Activated naive CD4-positive, alpha-beta T cell treated with anti-CD3 and anti-CD28 coated beads, Interleukin-2, amount 50 U/mL, for 24 hours (primary cell): ENCODE measurements at regions not wholly inside any gene's neighbourhood (a gene's known extent, or its start where the extent isn't known, plus 50 kb on each side); places are given as distances from the start of the nearest gene placed in this dataset.
"Not testable (repeated sequence)": the region's sequence is repeated elsewhere in the genome, so short reads cannot be mapped to it uniquely, and the experiment has no call there.

Source experiments
- H3K27ac Mint-ChIP-seq: one replicate; pipeline ENCODE4 v1.8.0; 2021; ENCODE audit warnings: mild to moderate bottlenecking, mixed read lengths
- H3K27me3 Mint-ChIP-seq: one replicate; pipeline ENCODE4 v1.8.0; 2021; ENCODE audit warnings: mixed read lengths
- H3K36me3 Mint-ChIP-seq: one replicate; pipeline ENCODE4 v1.8.0; 2021; ENCODE audit warnings: mixed read lengths
- H3K4me1 Mint-ChIP-seq: one replicate; pipeline ENCODE4 v1.8.0; 2021; ENCODE audit warnings: mixed read lengths
- H3K4me3 Mint-ChIP-seq: one replicate; pipeline ENCODE4 v1.8.0; 2021; ENCODE audit warnings: mild to moderate bottlenecking, mixed read lengths
- H3K9me3 Mint-ChIP-seq: one replicate; pipeline ENCODE4 v1.8.0; 2021; ENCODE audit warnings: mixed read lengths

DNA sequence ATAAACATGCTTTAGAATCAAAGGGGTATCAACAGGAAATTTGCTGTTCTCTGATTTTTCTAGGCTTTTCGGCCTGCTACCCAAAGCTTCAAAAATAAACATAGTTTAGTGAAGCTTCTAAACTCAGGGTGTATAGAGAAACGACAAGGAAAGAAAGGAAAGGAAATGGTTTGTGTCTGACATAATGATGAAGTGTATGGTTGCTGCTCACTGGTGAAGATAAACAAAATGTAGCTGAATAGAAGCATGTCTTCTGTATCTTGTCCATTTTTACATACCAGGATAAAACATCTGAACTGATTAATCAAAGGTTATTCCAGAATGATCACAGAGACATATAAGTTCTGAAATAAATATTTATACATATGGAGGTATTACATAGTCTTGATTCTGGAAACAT, 1324.6 kb upstream of the NRXN1 start:
- no peak overlapping the region for H3K4me3 Mint-ChIP-seq
- H3K27ac Mint-ChIP-seq: no peak overlapping the region
- no peaks in the 10 kb centered on the region for H3K27me3 Mint-ChIP-seq
- no peaks in the 10 kb centered on the region for H3K36me3 Mint-ChIP-seq
- H3K9me3 Mint-ChIP-seq: peaks cover 9% of the 10 kb centered on the region
- H3K4me1 Mint-ChIP-seq: no peaks in the 10 kb centered on the region

GRCh38 chr2:52347292-52347691, 1315.4 kb upstream of the NRXN1 start:
- H3K9me3 Mint-ChIP-seq: no peaks in the 10 kb centered on the region
- H3K4me1 Mint-ChIP-seq: no peaks in the 10 kb centered on the region
- H3K27me3 Mint-ChIP-seq: no peaks in the 10 kb centered on the region

GRCh38 chr2:52345676-52346075, 1313.7 kb upstream of the NRXN1 start:
- Mint-ChIP-seq H3K27me3 (no peaks in the 10 kb centered on the region), H3K9me3 (peaks cover 3% of the 10 kb centered on the region), H3K36me3 (no peaks in the 10 kb centered on the region), H3K4me3 (no peak overlapping the region), H3K27ac (no peak overlapping the region), H3K4me1 (no peaks in the 10 kb centered on the region)

More at GRCh38 chr2:52347292-52347691, 1315.4 kb upstream of the NRXN1 start:
- Mint-ChIP-seq H3K27ac (no peak overlapping the region), H3K36me3 (no peaks in the 10 kb centered on the region), H3K4me3 (no peak overlapping the region)

DNA sequence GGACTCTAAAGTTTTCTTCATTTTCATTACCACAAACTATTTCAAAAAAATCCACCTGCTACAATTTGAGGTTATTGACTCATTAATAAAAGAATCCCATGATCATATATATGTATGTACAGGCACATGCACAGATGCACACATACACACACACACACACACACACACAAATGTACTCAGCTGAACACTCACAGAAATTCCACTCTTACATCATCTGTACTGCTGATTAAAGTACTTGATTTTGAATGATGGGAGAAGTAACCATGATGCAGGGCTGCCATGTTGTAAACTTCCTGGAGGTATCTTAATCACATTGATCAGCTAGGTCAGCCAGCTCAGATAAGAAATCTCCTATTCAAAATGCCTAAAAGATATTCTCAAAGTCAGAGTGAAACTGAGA, 1313.2 kb upstream of the NRXN1 start:
- H3K9me3 Mint-ChIP-seq: peaks cover 4% of the 10 kb centered on the region
- H3K36me3 Mint-ChIP-seq: no peaks in the 10 kb centered on the region
- no peak overlapping the region for H3K27ac Mint-ChIP-seq
- no peaks in the 10 kb centered on the region for H3K4me1 Mint-ChIP-seq
- H3K4me3 Mint-ChIP-seq: no peak overlapping the region
- H3K27me3 Mint-ChIP-seq: no peaks in the 10 kb centered on the region

DNA sequence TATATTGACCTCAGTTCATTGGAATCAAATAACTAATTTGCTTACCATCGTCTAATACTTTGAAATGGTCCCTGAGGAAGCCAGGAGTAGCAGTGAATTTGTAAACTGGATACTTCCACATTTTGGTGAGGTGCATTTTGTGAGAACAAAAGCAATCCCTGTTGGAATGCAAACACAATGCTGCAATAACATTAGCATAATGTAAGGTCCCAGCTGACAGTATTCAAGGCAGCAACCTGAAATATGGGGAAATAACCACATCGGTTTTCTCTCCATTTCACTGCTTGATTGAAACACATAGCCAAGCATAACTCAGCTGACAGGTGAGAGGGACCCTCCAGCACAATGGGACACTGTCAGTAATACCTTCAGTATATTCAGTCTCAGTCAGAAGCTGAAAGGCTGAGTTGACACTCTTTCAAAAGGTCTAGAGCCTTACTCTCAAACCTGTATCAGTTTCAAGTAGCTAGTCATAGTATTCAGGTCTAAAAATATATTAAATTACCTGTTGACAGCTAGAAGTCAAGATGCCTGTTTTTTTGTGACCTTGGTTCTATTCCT, 1311.9 kb upstream of the NRXN1 start:
- no peak overlapping the region for H3K4me3 Mint-ChIP-seq
- H3K27me3 Mint-ChIP-seq: no peaks in the 10 kb centered on the region
- peaks cover 4% of the 10 kb centered on the region for H3K9me3 Mint-ChIP-seq
- no peak overlapping the region for H3K27ac Mint-ChIP-seq
- H3K36me3 Mint-ChIP-seq: no peaks in the 10 kb centered on the region
- no peaks in the 10 kb centered on the region for H3K4me1 Mint-ChIP-seq

DNA sequence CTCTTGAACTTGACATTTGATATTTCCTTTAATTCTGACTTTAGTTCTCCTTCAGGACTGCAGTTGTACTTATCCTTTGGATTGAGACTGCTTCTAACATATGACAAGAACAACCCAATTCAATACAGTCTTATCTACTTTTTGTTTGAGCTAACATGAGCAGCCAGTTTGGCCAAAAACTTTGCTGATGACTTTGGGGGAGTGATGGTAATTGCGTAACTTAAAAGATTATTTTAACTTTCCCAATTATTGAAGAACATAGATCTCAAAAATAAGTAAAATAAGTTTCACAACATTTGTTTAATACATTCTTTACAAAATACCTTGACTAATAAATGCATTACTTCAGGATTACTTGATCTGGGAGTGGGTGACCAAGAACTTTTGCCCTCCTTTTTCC, 1311.1 kb upstream of the NRXN1 start:
- no peaks in the 10 kb centered on the region for H3K27me3 Mint-ChIP-seq
- no peaks in the 10 kb centered on the region for H3K4me1 Mint-ChIP-seq
- H3K27ac Mint-ChIP-seq: no peak overlapping the region
- H3K36me3 Mint-ChIP-seq: no peaks in the 10 kb centered on the region
- peaks cover 4% of the 10 kb centered on the region for H3K9me3 Mint-ChIP-seq
- no peak overlapping the region for H3K4me3 Mint-ChIP-seq

DNA sequence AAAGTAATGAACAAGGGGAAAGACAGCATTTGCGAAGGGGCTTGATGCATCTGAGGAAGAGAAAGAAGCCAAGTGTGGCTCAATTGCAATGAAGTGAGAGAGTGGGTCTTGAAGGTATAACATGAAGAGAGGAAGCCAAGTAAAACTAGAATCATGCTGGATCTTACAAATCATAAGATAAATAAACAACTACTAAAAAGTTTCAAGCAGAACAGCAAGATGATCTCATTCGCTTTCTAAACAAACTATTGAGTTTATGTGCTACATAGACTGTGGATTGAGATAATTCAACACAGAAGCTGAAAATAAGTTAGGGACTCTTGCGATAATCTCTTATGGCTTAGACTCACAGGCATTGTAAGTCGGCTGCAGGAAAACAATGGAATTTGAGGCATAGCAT, 1310.5 kb upstream of the NRXN1 start:
- Mint-ChIP-seq H3K27ac (no peak overlapping the region), H3K9me3 (peaks cover 4% of the 10 kb centered on the region), H3K36me3 (no peaks in the 10 kb centered on the region), H3K27me3 (no peaks in the 10 kb centered on the region), H3K4me1 (no peaks in the 10 kb centered on the region), H3K4me3 (no peak overlapping the region)

- peaks cover 4% of the 10 kb centered on the region for H3K9me3 Mint-ChIP-seq
- no peaks in the 10 kb centered on the region for H3K4me1 Mint-ChIP-seq
- no peaks in the 10 kb centered on the region for H3K36me3 Mint-ChIP-seq
- H3K27ac Mint-ChIP-seq: no peak overlapping the region
- H3K27me3 Mint-ChIP-seq: no peaks in the 10 kb centered on the region
- no peak overlapping the region for H3K4me3 Mint-ChIP-seq
Observed at GRCh38 chr2:52341732-52342131, 1309.8 kb upstream of the NRXN1 start.

- H3K4me3 Mint-ChIP-seq: no peak overlapping the region
- no peaks in the 10 kb centered on the region for H3K27me3 Mint-ChIP-seq
- H3K9me3 Mint-ChIP-seq: peaks cover 4% of the 10 kb centered on the region
- no peaks in the 10 kb centered on the region for H3K36me3 Mint-ChIP-seq
- no peak overlapping the region for H3K27ac Mint-ChIP-seq
- no peaks in the 10 kb centered on the region for H3K4me1 Mint-ChIP-seq
Observed at GRCh38 chr2:52340171-52340570, 1308.2 kb upstream of the NRXN1 start.

DNA sequence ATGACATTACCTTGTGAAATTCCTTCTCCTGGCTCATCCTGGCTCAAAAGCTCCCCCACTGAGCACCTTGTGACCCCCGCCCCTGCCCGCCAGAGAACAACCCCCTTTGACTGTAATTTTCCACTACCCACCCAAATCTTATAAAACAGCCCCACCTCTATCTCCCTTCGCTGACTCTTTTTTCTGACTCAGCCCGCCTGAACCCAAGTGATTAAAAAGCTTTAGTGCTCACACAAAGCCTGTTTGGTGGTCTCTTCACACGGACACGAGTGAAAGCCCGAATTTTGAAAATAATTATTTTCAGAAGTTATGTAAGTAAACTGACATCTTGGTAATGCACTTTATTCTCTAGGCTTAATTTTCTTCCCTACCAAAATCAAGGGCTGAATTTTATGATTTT, 1305.9 kb upstream of the NRXN1 start:
- not testable (repeated sequence) for H3K36me3 Mint-ChIP-seq, H3K27me3 Mint-ChIP-seq, H3K9me3 Mint-ChIP-seq, H3K4me1 Mint-ChIP-seq, H3K27ac Mint-ChIP-seq, H3K4me3 Mint-ChIP-seq

DNA sequence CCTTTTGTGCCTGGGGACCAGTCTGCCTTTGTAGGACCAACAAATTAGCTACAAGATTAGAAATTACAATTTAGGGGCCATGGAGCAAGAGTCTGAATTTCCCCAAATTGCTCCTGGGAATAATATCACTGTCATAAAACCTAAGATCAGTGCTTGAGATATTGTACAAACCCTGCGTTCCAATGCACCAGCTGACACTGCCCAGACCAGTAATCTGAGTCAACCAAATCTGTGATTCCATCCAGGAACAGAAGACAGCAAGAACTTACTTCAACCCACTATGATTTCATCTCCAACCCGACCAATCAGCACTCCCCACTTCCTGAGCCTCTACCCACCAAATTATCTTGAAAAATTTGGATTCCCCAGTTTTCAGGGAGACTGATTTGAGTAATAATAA, 1305.0 kb upstream of the NRXN1 start:
- H3K9me3 Mint-ChIP-seq: peaks cover 8% of the 10 kb centered on the region

DNA sequence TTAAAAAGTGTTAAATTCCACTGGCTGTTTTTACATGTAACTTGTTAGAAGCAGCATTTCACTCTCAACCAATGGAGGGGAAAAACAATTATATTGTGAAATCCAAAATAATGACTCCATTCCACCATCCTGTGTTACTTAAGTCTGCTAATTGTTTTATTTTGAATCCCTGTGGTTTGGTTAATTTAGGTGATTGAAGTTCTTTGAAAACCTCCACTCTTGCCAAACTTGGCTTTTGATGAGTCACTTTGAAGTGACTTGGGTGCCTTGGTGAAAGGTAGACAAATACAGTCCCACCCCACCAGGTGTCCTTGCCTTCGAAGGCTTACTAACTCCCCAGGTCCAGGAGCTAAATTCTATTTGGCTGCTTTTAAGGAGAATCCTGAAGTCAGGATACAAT, 1303.8 kb upstream of the NRXN1 start:
- Mint-ChIP-seq H3K9me3 (peaks cover 6% of the 10 kb centered on the region), H3K27ac (no peak overlapping the region), H3K27me3 (no peaks in the 10 kb centered on the region), H3K36me3 (no peaks in the 10 kb centered on the region), H3K4me3 (no peak overlapping the region), H3K4me1 (no peaks in the 10 kb centered on the region)

More for the DNA sequence above, 1305.0 kb upstream of the NRXN1 start:
- no peak overlapping the region for H3K27ac Mint-ChIP-seq
- no peaks in the 10 kb centered on the region for H3K36me3 Mint-ChIP-seq
- no peaks in the 10 kb centered on the region for H3K27me3 Mint-ChIP-seq
- no peaks in the 10 kb centered on the region for H3K4me1 Mint-ChIP-seq
- H3K4me3 Mint-ChIP-seq: no peak overlapping the region

DNA sequence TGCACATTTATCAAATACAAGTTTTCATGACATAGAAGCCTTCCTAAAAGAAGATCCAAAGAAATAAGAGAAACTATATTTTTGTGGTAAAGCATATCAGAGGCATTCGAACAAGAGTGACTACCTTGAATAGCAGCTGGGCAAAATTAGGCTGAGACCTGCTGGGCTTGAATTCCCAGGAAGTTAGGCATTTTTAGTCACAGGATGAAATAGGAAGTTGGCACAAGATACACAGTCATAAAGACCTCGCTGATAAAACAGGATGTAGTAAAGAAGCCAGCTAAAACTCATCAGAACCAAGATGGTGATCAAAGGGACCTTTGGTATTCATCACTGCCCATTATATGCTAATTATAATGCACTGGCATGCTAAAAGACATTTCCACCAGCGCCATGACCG, 1302.3 kb upstream of the NRXN1 start:
- no peak overlapping the region for H3K4me3 Mint-ChIP-seq
- H3K9me3 Mint-ChIP-seq: peaks cover 14% of the 10 kb centered on the region
- no peaks in the 10 kb centered on the region for H3K4me1 Mint-ChIP-seq
- H3K27ac Mint-ChIP-seq: no peak overlapping the region
- no peaks in the 10 kb centered on the region for H3K27me3 Mint-ChIP-seq
- no peaks in the 10 kb centered on the region for H3K36me3 Mint-ChIP-seq

GRCh38 chr2:52327641-52328040, 1295.7 kb upstream of the NRXN1 start:
- Mint-ChIP-seq H3K4me3 (no peak overlapping the region), H3K9me3 (peaks cover 19% of the 10 kb centered on the region), H3K36me3 (no peaks in the 10 kb centered on the region), H3K27ac (no peak overlapping the region), H3K27me3 (no peaks in the 10 kb centered on the region), H3K4me1 (no peaks in the 10 kb centered on the region)

DNA sequence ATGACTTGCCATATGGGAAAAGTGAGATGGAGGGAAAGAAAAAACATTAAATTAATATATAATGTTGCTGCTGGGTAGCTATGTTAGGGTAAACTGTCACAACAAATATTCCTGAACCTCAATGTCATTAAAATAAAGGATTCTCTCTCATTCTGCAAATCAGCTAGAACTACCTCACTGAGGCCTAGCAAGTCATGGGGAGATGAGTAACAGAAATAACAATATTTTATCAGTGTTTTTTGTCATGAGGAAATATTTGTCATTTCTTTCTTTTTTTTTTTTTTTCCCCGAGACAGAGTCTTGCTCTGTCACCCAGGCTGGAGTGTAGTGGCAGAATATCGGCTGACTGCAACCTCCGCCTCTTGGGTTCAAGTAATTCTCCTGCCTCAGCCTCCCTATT, 1282.3 kb upstream of the NRXN1 start:
- Mint-ChIP-seq H3K36me3 (no peaks in the 10 kb centered on the region), H3K4me3 (no peak overlapping the region), H3K27me3 (no peaks in the 10 kb centered on the region), H3K4me1 (no peaks in the 10 kb centered on the region), H3K9me3 (peaks cover 5% of the 10 kb centered on the region), H3K27ac (no peak overlapping the region)

DNA sequence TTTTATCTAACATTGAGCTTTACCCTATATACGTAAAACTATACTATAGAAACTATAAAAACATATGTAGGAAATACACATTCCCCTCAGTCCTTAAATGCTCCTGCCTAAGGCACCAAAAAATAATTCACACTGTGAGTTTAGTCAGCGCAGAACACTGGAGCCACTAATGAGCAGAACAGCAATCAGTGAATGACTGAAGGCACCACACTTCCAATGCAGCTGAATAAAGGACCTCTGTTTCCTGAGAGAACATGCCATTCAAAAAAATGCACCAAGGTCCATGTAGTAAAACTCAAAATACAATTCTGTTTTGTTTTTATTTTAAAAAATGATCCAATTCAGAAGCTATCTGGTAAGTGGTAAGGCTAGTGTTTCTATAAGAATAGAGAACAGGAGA, 1280.6 kb upstream of the NRXN1 start:
- Mint-ChIP-seq H3K4me1 (no peaks in the 10 kb centered on the region), H3K27me3 (no peaks in the 10 kb centered on the region), H3K4me3 (no peak overlapping the region), H3K36me3 (no peaks in the 10 kb centered on the region), H3K9me3 (peaks cover 5% of the 10 kb centered on the region), H3K27ac (no peak overlapping the region)

DNA sequence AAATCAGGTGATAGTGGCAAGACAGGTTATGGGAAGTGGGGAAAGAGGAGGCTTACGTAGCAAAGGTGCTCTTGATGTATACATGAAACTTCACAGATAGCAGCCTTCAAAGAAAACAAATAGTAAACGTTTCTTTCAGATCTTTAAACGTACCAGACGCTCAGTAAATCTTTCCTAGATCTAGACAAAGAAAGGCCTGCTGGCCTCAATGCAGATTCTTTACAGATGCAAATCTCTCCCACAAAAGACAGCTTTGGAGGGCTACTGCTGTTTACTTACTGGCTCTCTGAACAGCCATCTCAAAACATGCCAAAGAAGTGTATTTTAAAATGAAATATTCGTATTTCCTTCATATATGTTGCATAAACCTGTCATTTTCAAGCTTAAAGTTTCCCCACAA, 1279.9 kb upstream of the NRXN1 start:
- Mint-ChIP-seq H3K27me3 (no peaks in the 10 kb centered on the region), H3K4me3 (no peak overlapping the region), H3K36me3 (no peaks in the 10 kb centered on the region), H3K27ac (no peak overlapping the region), H3K4me1 (no peaks in the 10 kb centered on the region), H3K9me3 (peaks cover 5% of the 10 kb centered on the region)
